ENCODE measurements at regions not wholly inside any gene's neighbourhood (a gene's known extent, or its start where the extent isn't known, plus 50 kb on each side); places are given as distances from the start of the nearest gene placed in this dataset.

DNA sequence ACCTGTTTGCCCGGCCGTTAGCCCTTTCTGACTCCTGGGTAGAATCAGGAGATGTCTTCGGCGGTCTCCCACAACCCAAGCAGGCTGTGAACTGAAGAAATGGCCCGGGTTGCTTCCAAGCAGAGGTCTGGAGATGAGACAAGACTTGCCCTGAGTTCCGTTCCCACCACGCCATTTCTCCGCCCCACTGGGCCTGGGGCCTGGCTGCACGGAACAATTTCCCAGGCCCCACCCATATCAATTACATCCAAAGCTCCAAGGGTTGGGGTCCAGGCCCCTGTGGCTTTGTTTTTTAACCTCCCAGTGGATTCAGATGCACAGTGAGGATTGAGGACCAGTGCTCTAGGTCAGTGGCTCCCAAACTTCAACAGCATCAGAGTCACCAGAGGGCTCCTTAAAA, 214.5 kb upstream of the ARID1B start:
- 90 to 96% (median 92%) methylated on average over 7 to 9 of the region's 9 CpGs for WGBS, 4 donors
- no peaks in the 10 kb centered on the region for H3K9me3 ChIP-seq (replicated peaks in 1 of 3)
- TF ChIP-seq POLR2A (IDR thresholded peaks at IDR 0.05), result no peak
- TF ChIP-seq, protein P1, sequence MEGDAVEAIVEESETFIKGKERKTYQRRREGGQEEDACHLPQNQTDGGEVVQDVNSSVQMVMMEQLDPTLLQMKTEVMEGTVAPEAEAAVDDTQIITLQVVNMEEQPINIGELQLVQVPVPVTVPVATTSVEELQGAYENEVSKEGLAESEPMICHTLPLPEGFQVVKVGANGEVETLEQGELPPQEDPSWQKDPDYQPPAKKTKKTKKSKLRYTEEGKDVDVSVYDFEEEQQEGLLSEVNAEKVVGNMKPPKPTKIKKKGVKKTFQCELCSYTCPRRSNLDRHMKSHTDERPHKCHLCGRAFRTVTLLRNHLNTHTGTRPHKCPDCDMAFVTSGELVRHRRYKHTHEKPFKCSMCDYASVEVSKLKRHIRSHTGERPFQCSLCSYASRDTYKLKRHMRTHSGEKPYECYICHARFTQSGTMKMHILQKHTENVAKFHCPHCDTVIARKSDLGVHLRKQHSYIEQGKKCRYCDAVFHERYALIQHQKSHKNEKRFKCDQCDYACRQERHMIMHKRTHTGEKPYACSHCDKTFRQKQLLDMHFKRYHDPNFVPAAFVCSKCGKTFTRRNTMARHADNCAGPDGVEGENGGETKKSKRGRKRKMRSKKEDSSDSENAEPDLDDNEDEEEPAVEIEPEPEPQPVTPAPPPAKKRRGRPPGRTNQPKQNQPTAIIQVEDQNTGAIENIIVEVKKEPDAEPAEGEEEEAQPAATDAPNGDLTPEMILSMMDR (IDR thresholded peaks at IDR 0.05), result no peak
- no peak overlapping the region for H3K27ac ChIP-seq
- no peak overlapping the region for H3K4me3 ChIP-seq
- no peak for DNase-seq
- H3K36me3 ChIP-seq (replicated peaks in 1 of 2), result no peaks in the 10 kb centered on the region
- no peaks in the 10 kb centered on the region for H3K27me3 ChIP-seq
- intact Hi-C loops (cut with DNase I), result loop anchor here (5.0 to 10.0 kb wide), 2 partner anchors 122 to 215 kb away; partner anchors contain the start of gene ARID1B (in 1 of the 2)
- no peaks in the 10 kb centered on the region for H3K4me1 ChIP-seq (replicated peaks in 1 of 2)

DNA sequence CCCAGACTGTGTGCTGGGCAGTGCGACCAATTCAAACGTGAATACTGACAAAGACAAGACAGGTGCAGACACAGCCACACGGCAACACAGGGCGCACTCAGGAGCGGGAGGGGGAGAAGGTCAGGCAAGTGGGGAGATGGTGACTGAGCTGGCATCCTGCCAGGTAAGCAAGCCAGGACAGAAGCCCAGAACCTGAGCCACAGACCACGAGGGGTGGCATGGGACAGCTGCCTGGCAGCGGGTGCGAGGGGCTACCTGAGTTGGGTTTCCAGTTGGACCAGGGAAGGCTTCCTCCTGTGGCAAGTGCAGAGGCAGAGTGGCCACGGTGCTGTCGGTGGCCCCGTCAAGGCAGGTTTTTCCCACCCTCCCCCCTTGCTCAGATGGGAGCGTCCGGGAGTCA, 215.2 kb upstream of the ARID1B start:
- H3K36me3 ChIP-seq (replicated peaks in 1 of 2), result no peaks in the 10 kb centered on the region
- intact Hi-C loops (cut with DNase I), result loop anchor here (5.0 to 10.0 kb wide), 2 partner anchors 123 to 215 kb away; partner anchors contain the start of gene ARID1B (in 1 of the 2)

DNA sequence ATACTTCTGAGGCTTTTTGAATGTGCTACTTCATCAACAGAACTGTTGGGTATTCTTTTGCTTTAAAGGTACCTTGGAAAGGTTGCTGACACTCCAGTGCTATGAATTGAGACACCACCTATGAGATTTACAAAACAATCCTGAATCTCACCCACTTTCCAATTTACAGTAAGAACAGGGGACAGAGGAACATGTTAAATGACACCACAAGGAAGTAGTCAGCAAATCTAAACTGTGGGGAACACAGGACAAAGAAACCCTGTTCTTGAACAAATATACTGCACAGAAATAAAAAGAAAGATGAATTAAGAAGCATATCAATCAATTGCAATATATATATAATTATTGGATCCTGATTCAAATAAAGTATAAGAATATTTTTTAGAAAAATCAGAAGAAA, 216.7 kb upstream of the ARID1B start:
- intact Hi-C loops (cut with DNase I), result loop anchor here (5.0 to 10.0 kb wide), 2 partner anchors 124 to 217 kb away; partner anchors contain the start of gene ARID1B (in 1 of the 2)

More for the DNA sequence above, 215.2 kb upstream of the ARID1B start:
- no peak overlapping the region for H3K4me3 ChIP-seq
- no peak overlapping the region for H3K27ac ChIP-seq
- no peaks in the 10 kb centered on the region for H3K4me1 ChIP-seq (replicated peaks in 1 of 2)
- H3K27me3 ChIP-seq, result no peaks in the 10 kb centered on the region
- DNase-seq, result no peak
- H3K9me3 ChIP-seq (replicated peaks in 1 of 3), result no peaks in the 10 kb centered on the region
- WGBS, 4 donors, result 81 to 85% (median 83%) methylated on average over 9 to 13 of the region's 13 CpGs
- no peak for TF ChIP-seq POLR2A (IDR thresholded peaks at IDR 0.05)
- TF ChIP-seq, protein P1 (IDR thresholded peaks at IDR 0.05), result no peak

DNA sequence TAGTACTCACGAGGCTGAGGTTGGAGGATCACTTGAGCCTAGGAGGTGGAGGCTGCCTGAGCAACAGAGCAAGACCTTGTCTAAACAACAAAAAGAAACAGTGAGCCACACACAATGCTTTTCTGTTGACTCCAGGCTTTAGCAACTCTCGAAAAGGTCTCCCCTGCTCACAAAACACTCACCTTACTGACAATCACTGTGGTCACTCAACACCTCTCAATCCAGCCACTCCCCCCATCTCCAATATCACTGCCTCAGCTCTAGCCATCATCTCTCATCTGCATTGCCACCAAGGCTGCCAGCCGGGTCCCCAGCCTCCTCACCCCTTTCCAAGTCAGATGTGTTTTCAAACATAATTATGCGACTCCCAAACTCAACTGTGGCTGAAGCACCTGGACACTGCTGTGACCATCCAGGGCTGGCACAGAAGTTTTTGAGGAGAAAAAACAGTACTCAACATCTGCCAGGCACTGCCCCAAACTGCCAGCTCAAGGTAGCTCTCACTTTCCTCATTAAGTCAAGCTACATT, 218.0 kb upstream of the ARID1B start:
- Histone ChIP-seq H3K9me3 (replicated peaks in 1 of 3) (no peaks in the 10 kb centered on the region), H3K4me3 (no peak overlapping the region), H3K27ac (no peak overlapping the region), H3K36me3 (replicated peaks in 1 of 2) (no peaks in the 10 kb centered on the region), H3K4me1 (replicated peaks in 1 of 2) (no peaks in the 10 kb centered on the region), H3K27me3 (no peaks in the 10 kb centered on the region)
- no peak for DNase-seq
- no peak for TF ChIP-seq POLR2A (IDR thresholded peaks at IDR 0.05)
- TF ChIP-seq, protein P1 (IDR thresholded peaks at IDR 0.05), result no peak
- intact Hi-C loops (cut with DNase I), result no loop called here
- 72 to 86% (median 83%) methylated on average over 4 of the region's 4 CpGs for WGBS, 4 donors

More for the DNA sequence above, 216.7 kb upstream of the ARID1B start:
- no peak overlapping the region for H3K4me3 ChIP-seq
- no peaks in the 10 kb centered on the region for H3K4me1 ChIP-seq (replicated peaks in 1 of 2)
- H3K9me3 ChIP-seq (replicated peaks in 1 of 3), result no peaks in the 10 kb centered on the region
- no peak overlapping the region for H3K27ac ChIP-seq
- no peak for DNase-seq
- H3K27me3 ChIP-seq, result no peaks in the 10 kb centered on the region
- no peak for TF ChIP-seq POLR2A (IDR thresholded peaks at IDR 0.05)
- TF ChIP-seq, protein P1 (IDR thresholded peaks at IDR 0.05), result no peak
- H3K36me3 ChIP-seq (replicated peaks in 1 of 2), result no peaks in the 10 kb centered on the region
